ENCODE measurements at regions not wholly inside any gene's neighbourhood (a gene's known extent, or its start where the extent isn't known, plus 50 kb on each side); places are given as distances from the start of the nearest gene placed in this dataset.

- TF ChIP-seq REST (IDR thresholded peaks at IDR 0.05; ENCODE audit: insufficient read depth in 1 of 2, low read depth in 2 of 2, low read length in 2 of 2) (no peak), TAF1 (IDR thresholded peaks at IDR 0.05; ENCODE audit: borderline replicate concordance, insufficient read depth, low read length) (no peak)
Observed at GRCh38 chr2:7916670-7917069, 765.2 kb upstream of the ID2 start.
